ENCODE measurements at regions not wholly inside any gene's neighbourhood (a gene's known extent, or its start where the extent isn't known, plus 50 kb on each side); places are given as distances from the start of the nearest gene placed in this dataset.

GRCh38 chr19:29442094-29442493 lies 83.7 kb upstream of the VSTM2B start:
- no peak for TF ChIP-seq POLR2AphosphoS5 (IDR thresholded peaks at IDR 0.05)
- no peak for TF ChIP-seq POLR2A (IDR thresholded peaks at IDR 0.05)
